H9 (cell line): ENCODE measurements at regions not wholly inside any gene's neighbourhood (a gene's known extent, or its start where the extent isn't known, plus 50 kb on each side); places are given as distances from the start of the nearest gene placed in this dataset.
"Not testable (repeated sequence)": the region's sequence is repeated elsewhere in the genome, so short reads cannot be mapped to it uniquely, and the experiment has no call there.

Experiments
- DNase-seq: peaks from one replicate; pipeline ENCODE4 v3.0.0-alpha.2; 2017
- H2AFZ ChIP-seq: one replicate; pipeline ENCODE4 v1.6.1; 2013; ENCODE audit warnings: mild to moderate bottlenecking, low read length, control low read depth, moderate library complexity
- H2AK5ac ChIP-seq: 2 replicates; pipeline ENCODE4 v1.6.1; 2013; ENCODE audit warnings: low read length, control low read depth, mixed read lengths; ENCODE audit not compliant: insufficient read length
- H2BK120ac ChIP-seq: one replicate; pipeline ENCODE4 v1.6.1; 2013; ENCODE audit warnings: low read depth, mild to moderate bottlenecking, low read length, control low read depth, inconsistent platforms; ENCODE audit not compliant: poor library complexity, severe bottlenecking
- H2BK12ac ChIP-seq: 2 replicates; pipeline ENCODE4 v1.6.1; 2013; ENCODE audit warnings: low read length, control low read depth, mixed read lengths, low read depth; ENCODE audit not compliant: insufficient read length
- H2BK15ac ChIP-seq: 2 replicates; pipeline ENCODE4 v1.6.1; 2013; ENCODE audit warnings: low read depth, low read length, control low read depth
- H2BK20ac ChIP-seq: one replicate; pipeline ENCODE4 v1.6.1; 2013; ENCODE audit warnings: low read depth, mild to moderate bottlenecking, low read length, control low read depth, inconsistent platforms; ENCODE audit not compliant: poor library complexity, severe bottlenecking
- H2BK5ac ChIP-seq: 2 replicates; pipeline ENCODE4 v1.6.1; 2013; ENCODE audit warnings: low read length, control low read depth, mixed read lengths; ENCODE audit not compliant: insufficient read length
- H3K14ac ChIP-seq: 2 replicates; pipeline ENCODE4 v1.6.1; 2013; ENCODE audit warnings: low read length, control low read depth; ENCODE audit not compliant: insufficient read depth
- H3K18ac ChIP-seq: 2 replicates; pipeline ENCODE4 v1.6.1; 2013; ENCODE audit warnings: low read depth, mild to moderate bottlenecking, mixed read lengths, low read length, control low read depth; ENCODE audit not compliant: insufficient read length
- H3K23ac ChIP-seq: 2 replicates; pipeline ENCODE4 v1.6.1; 2013; ENCODE audit warnings: low read length, control low read depth, mixed read lengths, low read depth; ENCODE audit not compliant: insufficient read length
- H3K23me2 ChIP-seq: 2 replicates; pipeline ENCODE4 v1.6.1; 2013; ENCODE audit warnings: low read depth, mild to moderate bottlenecking, mixed read lengths, low read length, control low read depth; ENCODE audit not compliant: insufficient read length, poor library complexity, severe bottlenecking
- H3K27ac ChIP-seq: 2 replicates; pipeline ENCODE4 v1.5.1; 2013; ENCODE audit warnings: low read length, control low read depth, mixed read lengths, low read depth; ENCODE audit not compliant: insufficient read length
- H3K27me3 ChIP-seq: 2 replicates; pipeline ENCODE4 v1.6.1; 2013; ENCODE audit warnings: low read length, control low read depth, inconsistent platforms; ENCODE audit not compliant: insufficient read depth
- H3K4ac ChIP-seq: 2 replicates; pipeline ENCODE4 v1.6.1; 2013; ENCODE audit warnings: low read depth, mild to moderate bottlenecking, control low read depth, inconsistent platforms, low read length, moderate library complexity
- H3K4me1 ChIP-seq: 2 replicates; pipeline ENCODE4 v1.6.1; 2013; ENCODE audit warnings: low read length, control low read depth, inconsistent platforms; ENCODE audit not compliant: insufficient read depth
- H3K4me2 ChIP-seq: 2 replicates; pipeline ENCODE4 v1.6.1; 2013; ENCODE audit warnings: low read length, control low read depth, mixed read lengths; ENCODE audit not compliant: insufficient read length, insufficient read depth
- H3K56ac ChIP-seq: 2 replicates; pipeline ENCODE4 v1.6.1; 2013; ENCODE audit warnings: low read depth, mild to moderate bottlenecking, mixed read lengths, low read length, control low read depth; ENCODE audit not compliant: insufficient read length
- H3K79me1 ChIP-seq: 2 replicates; pipeline ENCODE4 v1.6.1; 2013; ENCODE audit warnings: low read depth, mild to moderate bottlenecking, moderate library complexity, low read length, control low read depth, inconsistent platforms; ENCODE audit not compliant: insufficient read depth, poor library complexity, severe bottlenecking
- H3K79me2 ChIP-seq: 2 replicates; pipeline ENCODE4 v1.6.1; 2013; ENCODE audit warnings: low read length, control low read depth, inconsistent platforms; ENCODE audit not compliant: insufficient read depth
- H3K9ac ChIP-seq: 2 replicates; pipeline ENCODE4 v1.6.1; 2013; ENCODE audit warnings: low read length, control low read depth, mixed read lengths; ENCODE audit not compliant: insufficient read length; ENCODE audit errors: extremely low read depth
- H3K9me3 ChIP-seq: one replicate; pipeline ENCODE4 v1.6.1; 2013; ENCODE audit warnings: low read depth, low read length, inconsistent platforms; ENCODE audit not compliant: control insufficient read depth
- H3T11ph ChIP-seq: one replicate; pipeline ENCODE4 v1.6.1; 2013; ENCODE audit warnings: mild to moderate bottlenecking, low read length, control low read depth, inconsistent platforms
- H4K20me1 ChIP-seq: one replicate; pipeline ENCODE4 v1.6.1; 2013; ENCODE audit not compliant: control insufficient read depth, insufficient read length, insufficient read depth
- H4K5ac ChIP-seq: 2 replicates; pipeline ENCODE4 v1.6.1; 2013; ENCODE audit warnings: low read depth, mild to moderate bottlenecking, mixed read lengths, low read length, control low read depth; ENCODE audit not compliant: insufficient read length
- H4K8ac ChIP-seq: replicated peaks from 2 replicates; pipeline ENCODE4 v1.6.1; 2013; ENCODE audit warnings: low read length, control low read depth, mixed read lengths, low read depth; ENCODE audit not compliant: insufficient read length
- H4K91ac ChIP-seq: 2 replicates; pipeline ENCODE4 v1.6.1; 2013; ENCODE audit warnings: low read depth, mild to moderate bottlenecking, moderate library complexity, mixed read lengths, low read length, control low read depth; ENCODE audit not compliant: insufficient read length
- H3K27ac Mint-ChIP-seq, 3 experiments: 2 replicates in 2 of 3; 3 replicates in 1 of 3; pipeline ENCODE4 v1.8.0; 2020 to 2021; ENCODE audit warnings: mixed read lengths in 3 of 3, mild to moderate bottlenecking in 1 of 3, moderate library complexity in 1 of 3
- H3K27me3 Mint-ChIP-seq: 2 replicates; pipeline ENCODE4 v1.8.0; 2021; ENCODE audit warnings: low read depth, mild to moderate bottlenecking, moderate library complexity, mixed read lengths
- H3K36me3 Mint-ChIP-seq, 3 experiments: 2 replicates in 2 of 3; 3 replicates in 1 of 3; pipeline ENCODE4 v1.8.0; 2020 to 2021; ENCODE audit warnings: low read depth in 3 of 3, mixed read lengths in 3 of 3; ENCODE audit not compliant: insufficient read depth in 1 of 3
- H3K4me1 Mint-ChIP-seq, 2 experiments: 2 replicates each; pipeline ENCODE4 v1.8.0; 2020; ENCODE audit warnings: mixed read lengths in 2 of 2
- H3K4me3 Mint-ChIP-seq, 2 experiments: 2 replicates in 1 of 2; 3 replicates in 1 of 2; pipeline ENCODE4 v1.8.0; 2020 to 2021; ENCODE audit warnings: mild to moderate bottlenecking in 2 of 2, mixed read lengths in 2 of 2, moderate library complexity in 1 of 2
- H3K9me3 Mint-ChIP-seq, 2 experiments: 2 replicates in 1 of 2; 3 replicates in 1 of 2; pipeline ENCODE4 v1.8.0; 2020; ENCODE audit warnings: mild to moderate bottlenecking in 2 of 2, mixed read lengths in 2 of 2, moderate library complexity in 1 of 2
- WGBS: extraction: QIAGEN DNeasy Blood & Tissue Kit; methylation state at CpG from one replicate; pipeline ENCODE4 v1.1.7; 2013; ENCODE audit warnings: missing lambda C conversion rate, low lambda C conversion rate, mixed read lengths; ENCODE audit not compliant: insufficient read length; ENCODE audit errors: extremely low coverage; 5-methylcytosine and 5-hydroxymethylcytosine counted together

- not testable (repeated sequence) for H3K27ac Mint-ChIP-seq, H2BK12ac ChIP-seq, H4K91ac ChIP-seq, H3K4me2 ChIP-seq, H3K9ac ChIP-seq, H3K27me3 ChIP-seq, H3K56ac ChIP-seq, H2BK120ac ChIP-seq, H3K4me1 ChIP-seq, H3K36me3 Mint-ChIP-seq, H2AFZ ChIP-seq, H3K4me3 Mint-ChIP-seq, H3K4me1 Mint-ChIP-seq, H2BK20ac ChIP-seq, H4K20me1 ChIP-seq, H3K27me3 Mint-ChIP-seq, H3K9me3 ChIP-seq, H3K79me1 ChIP-seq, DNase-seq, H2BK5ac ChIP-seq, H3K79me2 ChIP-seq, H3K27ac ChIP-seq, H3K23ac ChIP-seq, H3T11ph ChIP-seq, H3K14ac ChIP-seq, H4K5ac ChIP-seq, H4K8ac ChIP-seq, H3K4ac ChIP-seq, H3K23me2 ChIP-seq, H3K18ac ChIP-seq, H2AK5ac ChIP-seq, H2BK15ac ChIP-seq
- H3K9me3 Mint-ChIP-seq, result peaks cover 30% of the 10 kb centered on the region in 2 experiments
- no CpG with 5 or more reads among the region's 6 CpGs for WGBS
Observed at GRCh38 chr16:33628895-33629294, 169.5 kb downstream of the TP53TG3F start.

GRCh38 chr16:33631713-33632112, 172.3 kb downstream of the TP53TG3F start:
- not testable (repeated sequence) for DNase-seq, H3K36me3 Mint-ChIP-seq, H3K4me1 ChIP-seq, H3K27ac ChIP-seq, H3K4me3 Mint-ChIP-seq, H3K27ac Mint-ChIP-seq, H4K5ac ChIP-seq, H2BK120ac ChIP-seq, H3K27me3 Mint-ChIP-seq, H3K4me1 Mint-ChIP-seq, H2BK20ac ChIP-seq, H3T11ph ChIP-seq, H3K79me1 ChIP-seq, H3K4me2 ChIP-seq, H3K9ac ChIP-seq, H2BK12ac ChIP-seq, H3K27me3 ChIP-seq, H3K18ac ChIP-seq, H3K23me2 ChIP-seq, H2BK5ac ChIP-seq, H3K9me3 ChIP-seq, H2AK5ac ChIP-seq, H4K91ac ChIP-seq, H4K20me1 ChIP-seq, H4K8ac ChIP-seq, H3K56ac ChIP-seq, H3K4ac ChIP-seq, H3K14ac ChIP-seq, H2BK15ac ChIP-seq, H2AFZ ChIP-seq, H3K79me2 ChIP-seq, H3K23ac ChIP-seq
- peaks cover 23 to 27% of the 10 kb centered on the region in 2 experiments for H3K9me3 Mint-ChIP-seq
- no CpG with 5 or more reads among the region's 4 CpGs for WGBS
